HCT116 (cell line): ENCODE measurements at regions not wholly inside any gene's neighbourhood (a gene's known extent, or its start where the extent isn't known, plus 50 kb on each side); places are given as distances from the start of the nearest gene placed in this dataset.

Experiments
- ATAC-seq: fragments of 200-7000 bp; cut with Tn5 transposase; 2 replicates; pipeline ENCODE4 v1.9.1; 2020; ENCODE audit warnings: mild to moderate bottlenecking, moderate library complexity
- BruUV-seq: library from RNA; stranded (reverse); fragments of 400-500 nt; replicated peaks from 2 replicates; lab custom pipeline; 2021; lab: Mats Ljungman, UMichigan
- CTCF ChIA-PET: fragments of 300-600 bp; sonication (Branson Sonifier 250); formaldehyde crosslinking; loops from one replicate; lab custom pipeline; 2021; ENCODE audit warnings: antibody characterized with exemption; lab: Charles Lee
- POLR2A ChIA-PET: fragments of 300-600, 350-600 bp; sonication (Branson Sonifier 250); formaldehyde crosslinking; loops from one replicate; lab custom pipeline; 2021; ENCODE audit warnings: antibody characterized with exemption; lab: Charles Lee
- RAD21 ChIA-PET, 2 experiments: fragments of 300-600 bp; sonication (Branson Sonifier 250); formaldehyde crosslinking; loops; one replicate each; lab custom pipeline; 2023; ENCODE audit warnings: low total read pairs in 2 of 2; ENCODE audit not compliant: uncharacterized antibody in 2 of 2, unreplicated experiment in 2 of 2, low non-redundant PET in 1 of 2; lab: Charles Lee
- DNase-seq: peaks from one replicate; pipeline ENCODE4 v3.0.0-alpha.2; 2010; ENCODE audit warnings: low read depth, low spot score
- H2AFZ ChIP-seq: fragments of 200-600 bp; shearing (Covaris generic), sonication (generic); 2 replicates; pipeline ENCODE4 v1.6.1; 2017; ENCODE audit warnings: low read depth, mixed run types, mixed read lengths, antibody characterized with exemption, low read length; ENCODE audit not compliant: poor library complexity, severe bottlenecking
- H3K27ac ChIP-seq: 2 replicates; pipeline ENCODE4 v1.5.1; 2012; ENCODE audit warnings: low read depth, low read length
- H3K27me3 ChIP-seq: fragments of 200-600 bp; sonication (generic); 2 replicates; pipeline ENCODE4 v1.6.1; 2016; ENCODE audit warnings: mixed run types, low read length, mixed read lengths; ENCODE audit not compliant: insufficient read depth
- H3K36me3 ChIP-seq, 2 experiments: fragments of 200-500 bp in 1 of 2; fragments of 200-600 bp in 1 of 2; sonication (Bioruptor generic) in 1 of 2; sonication (generic) in 1 of 2; 2 replicates each; pipeline versions ENCODE4 v1.5.1 to v1.6.1; 2014 to 2016; ENCODE audit warnings: low read length in 2 of 2, inconsistent platforms in 1 of 2, mixed read lengths in 1 of 2, mixed run types in 1 of 2; ENCODE audit not compliant: insufficient read depth in 2 of 2, control insufficient read depth in 1 of 2
- H3K4me1 ChIP-seq, 2 experiments: fragments of 200-600 bp in 1 of 2; sonication (generic) in 1 of 2; 2 replicates each; pipeline versions ENCODE4 v1.5.1 to v1.6.1; 2012 to 2017; ENCODE audit warnings: low read length in 2 of 2, inconsistent platforms in 1 of 2, mild to moderate bottlenecking in 1 of 2, mixed read lengths in 1 of 2, mixed run types in 1 of 2, moderate library complexity in 1 of 2; ENCODE audit not compliant: insufficient read depth in 2 of 2, control insufficient read depth in 1 of 2
- H3K4me2 ChIP-seq: fragments of 200-600 bp; sonication (generic); 2 replicates; pipeline ENCODE4 v1.6.1; 2017; ENCODE audit warnings: mixed run types, low read length, mixed read lengths
- H3K4me3 ChIP-seq, 2 experiments: fragments of 200-600 bp in 1 of 2; sonication (generic) in 1 of 2; replicated peaks in 1 of 2; 2 replicates each; pipeline ENCODE4 v1.5.1; 2011 to 2016; ENCODE audit warnings: low read length in 2 of 2, control low read depth in 1 of 2, low read depth in 1 of 2, mild to moderate bottlenecking in 1 of 2, mixed read lengths in 1 of 2, mixed run types in 1 of 2
- H3K79me2 ChIP-seq: fragments of 200-600 bp; sonication (generic); 2 replicates; pipeline ENCODE4 v1.6.1; 2017; ENCODE audit warnings: mild to moderate bottlenecking, mixed run types, low read length, moderate library complexity, mixed read lengths; ENCODE audit not compliant: insufficient read depth
- H3K9ac ChIP-seq: fragments of 200-600 bp; sonication (generic); 2 replicates; pipeline ENCODE4 v1.6.1; 2016; ENCODE audit warnings: low read length, mixed read lengths
- H3K9me2 ChIP-seq: fragments of 200-600 bp; sonication (generic), shearing (Covaris generic); 2 replicates; pipeline ENCODE4 v1.6.1; 2017; ENCODE audit warnings: mixed run types, mild to moderate bottlenecking, moderate library complexity; ENCODE audit not compliant: insufficient read depth
- H3K9me3 ChIP-seq, 2 experiments: fragments of 200-500 bp in 1 of 2; fragments of 200-600 bp in 1 of 2; sonication (Bioruptor generic) in 1 of 2; sonication (generic) in 1 of 2; 2 replicates each; pipeline ENCODE4 v1.6.1; 2014 to 2017; ENCODE audit warnings: low read length in 2 of 2, mixed read lengths in 2 of 2, inconsistent platforms in 1 of 2, low read depth in 1 of 2, mild to moderate bottlenecking in 1 of 2, mixed run types in 1 of 2, moderate library complexity in 1 of 2; ENCODE audit not compliant: control insufficient read depth in 1 of 2, insufficient read depth in 1 of 2
- H4K20me1 ChIP-seq: fragments of 200-600 bp; sonication (generic), shearing (Covaris generic); 2 replicates; pipeline ENCODE4 v1.6.1; 2017; ENCODE audit warnings: mixed run types, mild to moderate bottlenecking, moderate library complexity; ENCODE audit not compliant: insufficient read depth
- CBX3 ChIP-seq: IDR thresholded peaks from 2 replicates; pipeline ENCODE4 v1.6.1; 2012; ENCODE audit warnings: low read depth
- CEBPB ChIP-seq: IDR thresholded peaks from 2 replicates; pipeline ENCODE4 v1.6.1; 2012; ENCODE audit warnings: low read depth
- CTCF ChIP-seq, 3 experiments: fragments of 200-600 bp in 1 of 3; sonication (generic) in 1 of 3; IDR thresholded peaks in 2 of 3; conservative IDR thresholded peaks in 1 of 3; 2 replicates each; pipeline ENCODE4 v1.5.1; 2012 to 2017; ENCODE audit warnings: low read depth in 2 of 3, low read length in 2 of 3, antibody characterized with exemption in 1 of 3, borderline replicate concordance in 1 of 3, control low read depth in 1 of 3, mild to moderate bottlenecking in 1 of 3, mixed read lengths in 1 of 3, mixed run types in 1 of 3, moderate library complexity in 1 of 3; ENCODE audit not compliant: insufficient read depth in 1 of 3
- EZH2 ChIP-seq: fragments of 200-600 bp; sonication (generic); IDR thresholded peaks from 2 replicates; pipeline ENCODE4 v1.6.1; 2017; ENCODE audit warnings: antibody characterized with exemption, mixed run types
- SRF ChIP-seq: IDR thresholded peaks from 2 replicates; pipeline ENCODE4 v1.6.1; 2012; ENCODE audit warnings: low read depth
- TCF7L2 ChIP-seq: IDR thresholded peaks from 2 replicates; pipeline ENCODE4 v1.7.0; 2011; ENCODE audit warnings: borderline replicate concordance, inconsistent platforms; ENCODE audit not compliant: insufficient read depth, insufficient read length; ENCODE audit errors: extremely low read depth
- YY1 ChIP-seq: IDR thresholded peaks from 2 replicates; pipeline ENCODE4 v1.6.1; 2011; ENCODE audit warnings: low read length, low read depth, moderate library complexity, mild to moderate bottlenecking; ENCODE audit not compliant: insufficient replicate concordance; ENCODE audit errors: extremely low read depth
- ZFX ChIP-seq: fragments of 450-650 bp; IDR thresholded peaks from 2 replicates; pipeline ENCODE4 v1.6.1; 2017
- ZNF274 ChIP-seq: fragments of 200-500 bp; sonication (Bioruptor generic); IDR thresholded peaks from 2 replicates; pipeline ENCODE4 v1.6.1; 2014; ENCODE audit warnings: mild to moderate bottlenecking, low read depth, low read length, inconsistent platforms
- intact Hi-C: fragments of 100-400 bp; cut with micrococcal nuclease; formaldehyde crosslinking; loops from 2 replicates; pipeline ENCODE4 v1.10.0; 2022

GRCh38 chr1:208763971-208764370 lies 519.8 kb upstream of the PLXNA2 start:
- no peak for DNase-seq
- Histone ChIP-seq H2AFZ (no peak overlapping the region), H3K27ac (no peak overlapping the region), H3K36me3 (no peaks in the 10 kb centered on the region), H3K27me3 (no peaks in the 10 kb centered on the region), H3K9ac (no peak overlapping the region)
- CTCF ChIA-PET: no interaction called here
- RAD21 ChIA-PET: no interaction called here
- POLR2A ChIA-PET: no interaction called here
- no TSS peak for BruUV-seq
- no peak for TF ChIP-seq TCF7L2
- TF ChIP-seq CEBPB: no peak
- TF ChIP-seq ZFX: no peak
- TF ChIP-seq SRF: no peak
- no peak for TF ChIP-seq CTCF (IDR thresholded peaks at IDR 0.05 in 2 of 3, conservative IDR thresholded peaks at IDR 0.05 in 1 of 3; ENCODE audit: borderline replicate concordance in 1 of 3, insufficient read depth in 1 of 3, low read depth in 2 of 3, low read length in 2 of 3)
- TF ChIP-seq ZNF274: no peak
- no peak for TF ChIP-seq YY1
- TF ChIP-seq CBX3: no peak
- TF ChIP-seq, all 23 proteins: peak for 0
- Histone ChIP-seq H3K4me3 (no peak overlapping the region), H4K20me1 (no peaks in the 10 kb centered on the region), H3K4me1 (no peaks in the 10 kb centered on the region), H3K79me2 (no peaks in the 10 kb centered on the region), H3K9me3 (0 out of 4 replicates have a peak, but pooled peaks cover 0 to 3% of the 10 kb centered on the region in 2 experiments), H3K9me2 (no peaks in the 10 kb centered on the region), H3K4me2 (no peak overlapping the region)
- no peak for ATAC-seq
- intact Hi-C loops: no loop called here

GRCh38 chr1:208766832-208767231 lies 522.6 kb upstream of the PLXNA2 start:
- Histone ChIP-seq H3K79me2 (no peaks in the 10 kb centered on the region), H2AFZ (no peak overlapping the region), H4K20me1 (no peaks in the 10 kb centered on the region), H3K27ac (no peak overlapping the region), H3K36me3 (no peaks in the 10 kb centered on the region), H3K27me3 (no peaks in the 10 kb centered on the region), H3K9ac (no peak overlapping the region), H3K4me1 (no peaks in the 10 kb centered on the region), H3K9me3 (0 out of 4 replicates have a peak, but pooled peaks cover 0 to 3% of the 10 kb centered on the region in 2 experiments), H3K4me3 (no peak overlapping the region), H3K9me2 (no peaks in the 10 kb centered on the region), H3K4me2 (no peak overlapping the region)
- TF ChIP-seq ZFX (no peak), EZH2 (no peak)
- BruUV-seq: no TSS peak
- DNase-seq (no peak), ATAC-seq (no peak)
- ChIA-PET POLR2A (no interaction called here), RAD21 (no interaction called here), CTCF (no interaction called here)
- intact Hi-C loops: no loop called here
